ENCODE measurements at regions not wholly inside any gene's neighbourhood (a gene's known extent, or its start where the extent isn't known, plus 50 kb on each side); places are given as distances from the start of the nearest gene placed in this dataset.
"Not testable (repeated sequence)": the region's sequence is repeated elsewhere in the genome, so short reads cannot be mapped to it uniquely, and the experiment has no call there.

- H3K36me3 ChIP-seq (ENCODE audit: control insufficient read depth, insufficient read depth, low read length), result no peaks in the 10 kb centered on the region
- H3K9me3 ChIP-seq (ENCODE audit: control insufficient read depth, low read length), result no peaks in the 10 kb centered on the region
- no peak overlapping the region for H3K27ac ChIP-seq (ENCODE audit: low read depth, low read length, severe bottlenecking)
- H3K4me3 ChIP-seq (ENCODE audit: extremely low read depth, insufficient read depth, low read length, poor library complexity, severe bottlenecking), result no peak overlapping the region
- WGBS, 2 experiments (ENCODE audit: insufficient coverage in 2 of 2), result no CpG with 5 or more reads among the region's 3 CpGs
- no peaks in the 10 kb centered on the region for H3K4me1 ChIP-seq (ENCODE audit: control insufficient read depth, insufficient read depth, low read length, poor library complexity, severe bottlenecking)
These were observed 304.9 kb upstream of the PRR16 start for GRCh38 chr5:120159155-120159554.

DNA sequence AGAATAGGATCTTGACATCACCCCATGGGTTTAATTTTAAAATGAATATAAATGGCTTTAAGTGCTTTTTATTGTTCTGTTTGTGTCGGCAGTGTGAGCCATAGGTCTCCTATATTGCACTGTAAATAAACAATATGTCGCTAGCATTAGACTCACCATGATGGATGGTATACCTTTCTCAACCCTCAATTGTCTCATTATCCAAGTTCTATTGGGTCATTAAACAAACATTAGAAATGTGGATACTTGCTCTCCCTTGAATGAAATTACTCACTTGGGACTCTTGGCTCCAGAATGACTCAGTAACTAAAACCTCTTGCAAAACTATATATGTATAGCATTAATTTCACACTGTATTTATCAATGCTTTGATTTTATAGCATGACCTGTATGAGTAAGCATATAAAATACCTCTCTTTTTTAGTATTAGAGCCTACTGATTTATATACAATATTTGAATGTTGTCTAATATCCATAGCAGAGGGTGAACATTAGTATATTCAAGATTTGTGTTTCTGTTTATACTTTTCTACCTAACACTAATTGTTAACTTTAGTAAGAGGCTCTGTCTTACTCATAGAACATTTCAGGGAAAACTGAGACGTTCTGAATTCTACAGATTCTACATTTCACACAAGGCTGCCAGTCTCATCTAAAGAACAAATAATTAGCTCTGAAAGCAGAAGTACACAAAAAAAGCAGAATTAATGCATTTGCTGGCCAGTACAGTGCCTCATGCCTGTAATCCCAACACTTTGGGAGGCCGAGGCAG is 303.8 kb upstream of the PRR16 start:
- Histone ChIP-seq H3K4me3 (ENCODE audit: extremely low read depth, insufficient read depth, low read length, poor library complexity, severe bottlenecking) (no peak overlapping the region), H3K9me3 (ENCODE audit: control insufficient read depth, low read length) (no peaks in the 10 kb centered on the region), H3K27ac (ENCODE audit: low read depth, low read length, severe bottlenecking) (no peak overlapping the region), H3K36me3 (ENCODE audit: control insufficient read depth, insufficient read depth, low read length) (no peaks in the 10 kb centered on the region), H3K4me1 (ENCODE audit: control insufficient read depth, insufficient read depth, low read length, poor library complexity, severe bottlenecking) (no peaks in the 10 kb centered on the region)
- 89 to 94% methylated on average over 3 to 4 of the region's 4 CpGs for WGBS, 2 experiments (ENCODE audit: insufficient coverage in 2 of 2)

DNA sequence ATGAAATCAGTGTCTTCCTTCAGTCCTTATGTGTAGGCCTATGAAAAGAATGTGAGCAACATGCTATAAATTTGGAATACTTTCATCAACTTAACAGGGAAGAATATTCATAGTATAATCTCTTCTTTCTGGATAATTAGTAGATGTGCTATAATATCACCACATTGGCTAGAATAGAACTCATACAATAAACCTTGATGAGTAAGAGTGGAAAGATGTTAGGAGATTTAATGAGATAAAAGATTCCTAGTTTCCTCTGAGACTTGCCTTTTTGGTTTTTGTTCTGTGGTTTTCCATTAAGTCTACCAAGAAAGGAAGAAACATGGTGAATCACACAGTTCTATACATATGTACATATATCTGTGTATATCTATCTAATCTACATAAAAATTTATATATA is 301.8 kb upstream of the PRR16 start:
- no peaks in the 10 kb centered on the region for H3K9me3 ChIP-seq (ENCODE audit: control insufficient read depth, low read length)
- no peak overlapping the region for H3K4me3 ChIP-seq (ENCODE audit: extremely low read depth, insufficient read depth, low read length, poor library complexity, severe bottlenecking)
- no peak overlapping the region for H3K27ac ChIP-seq (ENCODE audit: low read depth, low read length, severe bottlenecking)
- H3K4me1 ChIP-seq (ENCODE audit: control insufficient read depth, insufficient read depth, low read length, poor library complexity, severe bottlenecking), result no peaks in the 10 kb centered on the region
- H3K36me3 ChIP-seq (ENCODE audit: control insufficient read depth, insufficient read depth, low read length), result no peaks in the 10 kb centered on the region

DNA sequence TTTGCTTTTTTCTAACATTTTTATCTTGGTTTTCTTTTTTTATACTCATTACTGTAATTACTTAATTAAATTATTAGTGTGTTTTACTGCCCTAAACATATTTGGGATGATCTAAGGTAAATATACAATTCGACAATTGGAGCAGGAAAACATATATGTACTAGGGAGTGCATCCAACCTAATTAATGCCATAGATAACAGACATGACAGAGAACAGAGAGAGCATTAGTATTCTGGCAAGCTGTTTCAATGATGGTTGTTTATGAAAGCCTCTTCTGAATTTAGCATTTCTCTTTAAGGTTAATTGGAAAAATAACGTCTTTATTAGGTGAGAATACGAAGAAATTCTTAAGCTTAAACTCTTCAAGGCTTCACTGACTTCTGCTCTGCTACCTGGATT is 300.1 kb upstream of the PRR16 start:
- Histone ChIP-seq H3K27ac (ENCODE audit: low read depth, low read length, severe bottlenecking) (no peak overlapping the region), H3K4me3 (ENCODE audit: extremely low read depth, insufficient read depth, low read length, poor library complexity, severe bottlenecking) (no peak overlapping the region), H3K9me3 (ENCODE audit: control insufficient read depth, low read length) (no peaks in the 10 kb centered on the region), H3K36me3 (ENCODE audit: control insufficient read depth, insufficient read depth, low read length) (no peaks in the 10 kb centered on the region), H3K4me1 (ENCODE audit: control insufficient read depth, insufficient read depth, low read length, poor library complexity, severe bottlenecking) (no peaks in the 10 kb centered on the region)
- 93 to 100% methylated on average over 1 to 2 of the region's 3 CpGs for WGBS, 2 experiments (ENCODE audit: insufficient coverage in 2 of 2)

DNA sequence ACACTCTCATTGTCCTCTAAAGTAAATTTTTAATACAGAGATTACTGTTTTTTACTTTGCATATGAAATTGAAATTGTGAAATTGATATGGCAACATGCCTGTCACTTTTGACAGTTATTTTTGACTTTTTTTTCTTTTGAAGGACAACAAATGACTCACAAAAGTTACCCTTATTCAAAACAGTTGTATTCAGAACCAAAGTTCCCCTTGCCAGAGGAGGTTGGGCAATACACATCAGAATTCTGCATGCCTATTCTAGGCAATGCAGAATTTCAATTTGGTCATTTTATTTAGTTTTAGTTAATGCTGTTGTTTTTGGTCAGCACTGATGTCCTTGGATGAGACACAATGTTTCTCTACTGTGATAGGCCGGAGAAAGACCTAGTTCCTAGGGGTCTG is 299.1 kb upstream of the PRR16 start:
- WGBS, 2 experiments (ENCODE audit: insufficient coverage in 2 of 2), result no CpG with 5 or more reads among the region's 1 CpG
- Histone ChIP-seq H3K4me1 (ENCODE audit: control insufficient read depth, insufficient read depth, low read length, poor library complexity, severe bottlenecking) (no peaks in the 10 kb centered on the region), H3K9me3 (ENCODE audit: control insufficient read depth, low read length) (no peaks in the 10 kb centered on the region), H3K27ac (ENCODE audit: low read depth, low read length, severe bottlenecking) (no peak overlapping the region), H3K36me3 (ENCODE audit: control insufficient read depth, insufficient read depth, low read length) (no peaks in the 10 kb centered on the region), H3K4me3 (ENCODE audit: extremely low read depth, insufficient read depth, low read length, poor library complexity, severe bottlenecking) (no peak overlapping the region)

- no peaks in the 10 kb centered on the region for H3K9me3 ChIP-seq (ENCODE audit: control insufficient read depth, low read length)
- no peaks in the 10 kb centered on the region for H3K36me3 ChIP-seq (ENCODE audit: control insufficient read depth, insufficient read depth, low read length)
- H3K4me1 ChIP-seq (ENCODE audit: control insufficient read depth, insufficient read depth, low read length, poor library complexity, severe bottlenecking), result no peaks in the 10 kb centered on the region
- H3K4me3 ChIP-seq (ENCODE audit: extremely low read depth, insufficient read depth, low read length, poor library complexity, severe bottlenecking), result no peak overlapping the region
- WGBS, 2 experiments (ENCODE audit: insufficient coverage in 2 of 2), result 100% methylated on average over 2 of the region's 3 CpGs; no CpG with 5 or more reads in 1 of the 2 experiments
- no peak overlapping the region for H3K27ac ChIP-seq (ENCODE audit: low read depth, low read length, severe bottlenecking)
These were observed 291.0 kb upstream of the PRR16 start for GRCh38 chr5:120173125-120173524.

DNA sequence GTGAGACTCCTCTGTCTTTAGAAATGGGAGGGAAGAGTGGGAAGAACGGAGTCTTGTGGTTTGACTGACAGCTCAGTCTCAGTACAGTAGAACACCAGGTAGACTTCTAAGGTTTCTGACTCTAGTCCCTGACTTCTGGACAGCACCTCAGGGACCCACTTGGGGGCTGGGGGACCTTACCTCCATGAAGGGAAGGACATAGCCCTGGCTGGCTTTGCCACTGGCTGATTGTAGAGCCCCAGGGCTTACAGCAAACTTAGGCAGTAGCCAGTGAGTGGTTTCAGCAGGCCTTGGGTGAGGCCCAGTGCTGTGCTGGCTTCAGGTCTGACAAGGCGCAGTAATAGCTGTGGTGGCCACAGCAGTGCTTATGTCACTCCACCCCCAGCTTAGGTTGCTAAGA is 290.0 kb upstream of the PRR16 start:
- WGBS, 2 experiments (ENCODE audit: insufficient coverage in 2 of 2), result 100% methylated on average over 1 to 2 of the region's 2 CpGs
- Histone ChIP-seq H3K4me1 (ENCODE audit: control insufficient read depth, insufficient read depth, low read length, poor library complexity, severe bottlenecking) (no peaks in the 10 kb centered on the region), H3K9me3 (ENCODE audit: control insufficient read depth, low read length) (no peaks in the 10 kb centered on the region), H3K27ac (ENCODE audit: low read depth, low read length, severe bottlenecking) (no peak overlapping the region), H3K36me3 (ENCODE audit: control insufficient read depth, insufficient read depth, low read length) (no peaks in the 10 kb centered on the region), H3K4me3 (ENCODE audit: extremely low read depth, insufficient read depth, low read length, poor library complexity, severe bottlenecking) (no peak overlapping the region)

- H3K36me3 ChIP-seq (ENCODE audit: control insufficient read depth, insufficient read depth, low read length); H3K9me3 ChIP-seq (ENCODE audit: control insufficient read depth, low read length); H3K4me3 ChIP-seq (ENCODE audit: extremely low read depth, insufficient read depth, low read length, poor library complexity, severe bottlenecking); H3K4me1 ChIP-seq (ENCODE audit: control insufficient read depth, insufficient read depth, low read length, poor library complexity, severe bottlenecking); H3K27ac ChIP-seq (ENCODE audit: low read depth, low read length, severe bottlenecking): not testable (repeated sequence)
- WGBS, 2 experiments (ENCODE audit: insufficient coverage in 2 of 2), result 89 to 96% methylated on average over 7 to 10 of the region's 10 CpGs
These were observed 282.9 kb upstream of the PRR16 start for GRCh38 chr5:120181238-120181637.

- H3K4me1 ChIP-seq (ENCODE audit: control insufficient read depth, insufficient read depth, low read length, poor library complexity, severe bottlenecking); H3K9me3 ChIP-seq (ENCODE audit: control insufficient read depth, low read length); H3K4me3 ChIP-seq (ENCODE audit: extremely low read depth, insufficient read depth, low read length, poor library complexity, severe bottlenecking); H3K36me3 ChIP-seq (ENCODE audit: control insufficient read depth, insufficient read depth, low read length); H3K27ac ChIP-seq (ENCODE audit: low read depth, low read length, severe bottlenecking): not testable (repeated sequence)
- no CpG with 5 or more reads among the region's 2 CpGs for WGBS, 2 experiments (ENCODE audit: insufficient coverage in 2 of 2)
These were observed 269.4 kb upstream of the PRR16 start for GRCh38 chr5:120194650-120195049.

DNA sequence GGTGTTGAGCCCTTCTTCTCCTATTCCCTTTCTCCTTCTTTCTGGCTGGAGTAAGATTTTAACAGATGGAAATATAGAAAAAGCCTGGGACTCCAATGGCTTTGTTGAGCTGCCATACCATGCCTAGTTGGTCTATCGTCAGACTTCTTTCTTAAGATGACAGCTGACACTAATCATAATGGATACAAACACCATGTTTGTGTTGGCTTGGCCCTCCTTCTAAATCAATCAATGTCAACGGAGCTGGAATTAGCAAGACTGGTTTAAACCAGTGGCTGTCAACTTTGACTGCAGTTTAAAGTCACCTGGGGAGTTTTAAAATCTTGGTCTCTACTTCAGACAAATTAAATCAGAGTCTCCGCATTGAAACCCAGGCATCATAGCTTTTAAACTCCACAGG is 264.5 kb upstream of the PRR16 start:
- Histone ChIP-seq H3K4me3 (ENCODE audit: extremely low read depth, insufficient read depth, low read length, poor library complexity, severe bottlenecking) (no peak overlapping the region), H3K9me3 (ENCODE audit: control insufficient read depth, low read length) (no peaks in the 10 kb centered on the region), H3K4me1 (ENCODE audit: control insufficient read depth, insufficient read depth, low read length, poor library complexity, severe bottlenecking) (no peaks in the 10 kb centered on the region), H3K27ac (ENCODE audit: low read depth, low read length, severe bottlenecking) (no peak overlapping the region), H3K36me3 (ENCODE audit: control insufficient read depth, insufficient read depth, low read length) (no peaks in the 10 kb centered on the region)
- WGBS, 2 experiments (ENCODE audit: insufficient coverage in 2 of 2), result 74 to 87% methylated on average over 3 of the region's 3 CpGs

GRCh38 chr5:120207129-120207528 is 257.0 kb upstream of the PRR16 start:
- H3K27ac ChIP-seq (ENCODE audit: low read depth, low read length, severe bottlenecking), result no peak overlapping the region
- no peak overlapping the region for H3K4me3 ChIP-seq (ENCODE audit: extremely low read depth, insufficient read depth, low read length, poor library complexity, severe bottlenecking)
- H3K9me3 ChIP-seq (ENCODE audit: control insufficient read depth, low read length), result no peaks in the 10 kb centered on the region
- H3K36me3 ChIP-seq (ENCODE audit: control insufficient read depth, insufficient read depth, low read length), result no peaks in the 10 kb centered on the region
- H3K4me1 ChIP-seq (ENCODE audit: control insufficient read depth, insufficient read depth, low read length, poor library complexity, severe bottlenecking), result no peaks in the 10 kb centered on the region

Data from mesodermal cell (in vitro differentiated cells).